ENCODE measurements at regions not wholly inside any gene's neighbourhood (a gene's known extent, or its start where the extent isn't known, plus 50 kb on each side); places are given as distances from the start of the nearest gene placed in this dataset.

DNA sequence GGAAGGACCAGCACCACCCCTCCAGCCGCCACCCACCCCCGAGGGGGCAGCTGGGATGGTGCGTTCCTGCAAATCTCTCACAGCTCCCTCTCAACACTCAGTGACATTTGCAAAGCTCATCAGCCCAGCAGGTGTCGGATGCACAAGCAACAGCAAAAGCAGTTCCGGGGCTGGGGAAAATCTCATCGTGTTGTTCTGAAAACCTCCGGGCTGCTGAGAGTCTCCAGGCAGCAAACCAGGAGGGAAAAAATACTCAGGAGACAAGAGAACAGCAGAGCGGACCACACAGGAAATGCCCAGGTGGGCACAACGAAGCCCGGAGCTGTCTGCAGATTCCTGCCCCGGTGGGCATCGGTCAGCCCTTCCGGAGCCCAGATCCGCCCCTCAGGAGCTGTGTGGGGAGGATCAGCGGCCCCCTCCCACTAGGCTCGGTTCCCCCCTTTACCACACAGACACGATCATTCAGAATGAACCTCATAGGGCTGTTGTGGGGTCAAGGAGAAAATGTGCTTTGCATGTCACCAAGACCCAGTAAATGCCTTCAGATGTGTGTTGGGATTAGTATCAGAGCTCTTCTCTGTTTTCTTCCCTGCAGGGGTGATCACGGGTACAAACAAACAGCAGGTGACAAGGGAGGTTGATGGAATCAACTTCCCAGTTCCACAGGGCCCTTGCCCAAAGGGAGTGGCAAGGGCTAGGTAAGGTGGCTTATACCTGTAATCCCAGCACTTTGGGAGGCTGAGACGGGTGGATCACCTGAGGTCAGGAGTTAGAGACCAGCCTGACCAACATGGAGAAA lies 127.0 kb upstream of the TIAM1 start:
- ATAC-seq (ENCODE audit: low read depth): no peak
- DNase-seq (ENCODE audit: low spot score): no peak
- no peak overlapping the region for H3K4me3 ChIP-seq (ENCODE audit: severe bottlenecking)

DNA sequence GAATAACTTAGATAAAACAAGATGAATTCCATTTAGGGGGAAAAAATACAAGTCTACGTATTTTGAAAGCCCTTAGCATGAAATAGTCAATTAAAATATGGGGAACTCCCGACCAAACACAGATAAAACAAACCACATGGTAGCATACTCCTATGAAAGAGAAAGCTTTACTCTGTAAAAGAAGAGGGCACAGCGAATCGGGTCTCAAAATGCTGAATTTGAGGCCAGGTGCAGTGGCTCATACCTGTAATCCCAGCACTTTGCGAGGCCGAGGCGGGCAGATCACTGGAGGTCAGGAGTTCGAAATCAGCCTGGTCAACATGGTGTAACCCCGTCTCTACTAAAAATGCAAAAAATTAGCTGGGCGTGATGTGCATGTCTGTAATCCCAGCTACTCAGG lies 116.9 kb upstream of the TIAM1 start:
- Histone ChIP-seq H3K27me3 (ENCODE audit: insufficient read depth, poor library complexity, severe bottlenecking) (no peaks in the 10 kb centered on the region), H3K36me3 (ENCODE audit: low read depth) (no peaks in the 10 kb centered on the region), H3K9me3 (ENCODE audit: severe bottlenecking) (no peaks in the 10 kb centered on the region), H3K4me3 (ENCODE audit: severe bottlenecking) (no peak overlapping the region), H3K27ac (ENCODE audit: poor library complexity, severe bottlenecking) (no peak overlapping the region), H3K4me1 (ENCODE audit: insufficient read depth, poor library complexity, severe bottlenecking) (no peaks in the 10 kb centered on the region)
- DNase-seq (ENCODE audit: low spot score) (no peak), ATAC-seq (ENCODE audit: low read depth) (no peak)
- TF ChIP-seq, protein P1, sequence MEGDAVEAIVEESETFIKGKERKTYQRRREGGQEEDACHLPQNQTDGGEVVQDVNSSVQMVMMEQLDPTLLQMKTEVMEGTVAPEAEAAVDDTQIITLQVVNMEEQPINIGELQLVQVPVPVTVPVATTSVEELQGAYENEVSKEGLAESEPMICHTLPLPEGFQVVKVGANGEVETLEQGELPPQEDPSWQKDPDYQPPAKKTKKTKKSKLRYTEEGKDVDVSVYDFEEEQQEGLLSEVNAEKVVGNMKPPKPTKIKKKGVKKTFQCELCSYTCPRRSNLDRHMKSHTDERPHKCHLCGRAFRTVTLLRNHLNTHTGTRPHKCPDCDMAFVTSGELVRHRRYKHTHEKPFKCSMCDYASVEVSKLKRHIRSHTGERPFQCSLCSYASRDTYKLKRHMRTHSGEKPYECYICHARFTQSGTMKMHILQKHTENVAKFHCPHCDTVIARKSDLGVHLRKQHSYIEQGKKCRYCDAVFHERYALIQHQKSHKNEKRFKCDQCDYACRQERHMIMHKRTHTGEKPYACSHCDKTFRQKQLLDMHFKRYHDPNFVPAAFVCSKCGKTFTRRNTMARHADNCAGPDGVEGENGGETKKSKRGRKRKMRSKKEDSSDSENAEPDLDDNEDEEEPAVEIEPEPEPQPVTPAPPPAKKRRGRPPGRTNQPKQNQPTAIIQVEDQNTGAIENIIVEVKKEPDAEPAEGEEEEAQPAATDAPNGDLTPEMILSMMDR (IDR thresholded peaks at IDR 0.05; ENCODE audit: poor library complexity, severe bottlenecking): no peak

More for the DNA sequence above, 127.0 kb upstream of the TIAM1 start:
- H3K4me1 ChIP-seq (ENCODE audit: insufficient read depth, poor library complexity, severe bottlenecking): no peaks in the 10 kb centered on the region
- H3K27me3 ChIP-seq (ENCODE audit: insufficient read depth, poor library complexity, severe bottlenecking): no peaks in the 10 kb centered on the region
- no peaks in the 10 kb centered on the region for H3K9me3 ChIP-seq (ENCODE audit: severe bottlenecking)
- no peaks in the 10 kb centered on the region for H3K36me3 ChIP-seq (ENCODE audit: low read depth)
- TF ChIP-seq, protein P1 (IDR thresholded peaks at IDR 0.05; ENCODE audit: poor library complexity, severe bottlenecking): no peak
- no peak overlapping the region for H3K27ac ChIP-seq (ENCODE audit: poor library complexity, severe bottlenecking)

DNA sequence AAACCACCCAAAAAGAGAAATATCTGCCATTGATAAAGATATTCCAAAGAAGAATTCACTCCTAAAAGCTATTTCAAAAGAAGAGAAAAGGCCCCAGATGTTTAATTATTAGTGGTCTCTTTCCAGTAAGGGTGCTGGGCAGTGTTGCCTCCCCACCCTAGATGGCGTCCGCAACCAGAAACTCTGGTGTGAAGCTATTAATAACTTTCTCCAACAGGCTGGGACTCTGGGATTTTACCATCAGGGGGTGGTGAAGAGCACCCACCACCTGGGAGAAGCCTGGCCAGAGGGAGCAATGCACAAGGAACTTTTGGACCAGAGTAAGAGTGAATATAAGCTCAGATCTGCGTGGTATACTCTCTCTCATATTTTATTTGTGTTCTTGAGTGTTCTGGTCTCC lies 115.4 kb upstream of the TIAM1 start:
- no peak overlapping the region for H3K27ac ChIP-seq (ENCODE audit: poor library complexity, severe bottlenecking)
- H3K27me3 ChIP-seq (ENCODE audit: insufficient read depth, poor library complexity, severe bottlenecking): no peaks in the 10 kb centered on the region
- no peak for ATAC-seq (ENCODE audit: low read depth)
- H3K4me1 ChIP-seq (ENCODE audit: insufficient read depth, poor library complexity, severe bottlenecking): no peaks in the 10 kb centered on the region
- no peak for DNase-seq (ENCODE audit: low spot score)
- TF ChIP-seq, protein P1 (IDR thresholded peaks at IDR 0.05; ENCODE audit: poor library complexity, severe bottlenecking): no peak
- H3K36me3 ChIP-seq (ENCODE audit: low read depth): no peaks in the 10 kb centered on the region
- no peaks in the 10 kb centered on the region for H3K9me3 ChIP-seq (ENCODE audit: severe bottlenecking)
- H3K4me3 ChIP-seq (ENCODE audit: severe bottlenecking): no peak overlapping the region

DNA sequence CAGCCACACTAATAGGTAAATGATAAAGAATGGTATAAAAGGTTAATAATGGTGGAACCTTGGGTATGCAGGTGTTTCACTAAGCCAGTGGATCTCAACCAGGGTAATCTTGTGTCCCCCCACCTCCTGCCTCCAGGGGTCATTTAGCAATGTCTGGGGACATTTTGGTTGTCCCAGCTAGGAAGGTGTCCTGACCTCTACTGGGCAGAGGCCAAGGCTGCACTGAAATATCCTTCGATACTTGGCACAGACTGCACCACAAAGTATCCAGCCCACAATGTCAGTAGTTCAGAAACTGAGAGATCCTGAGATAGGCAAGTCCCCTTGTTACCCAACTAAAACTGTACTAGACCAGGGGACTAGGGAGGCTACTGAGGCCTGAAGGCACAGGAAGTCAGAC lies 113.6 kb upstream of the TIAM1 start:
- Histone ChIP-seq H3K4me1 (ENCODE audit: insufficient read depth, poor library complexity, severe bottlenecking) (no peaks in the 10 kb centered on the region), H3K4me3 (ENCODE audit: severe bottlenecking) (no peak overlapping the region), H3K9me3 (ENCODE audit: severe bottlenecking) (no peaks in the 10 kb centered on the region), H3K36me3 (ENCODE audit: low read depth) (no peaks in the 10 kb centered on the region), H3K27me3 (ENCODE audit: insufficient read depth, poor library complexity, severe bottlenecking) (no peaks in the 10 kb centered on the region), H3K27ac (ENCODE audit: poor library complexity, severe bottlenecking) (no peak overlapping the region)
- ATAC-seq (ENCODE audit: low read depth) (0 out of 3 replicates have a peak, but pooled peaks have one; percentile 27), DNase-seq (ENCODE audit: low spot score) (no peak)
- TF ChIP-seq, protein P1 (IDR thresholded peaks at IDR 0.05; ENCODE audit: poor library complexity, severe bottlenecking): no peak

DNA sequence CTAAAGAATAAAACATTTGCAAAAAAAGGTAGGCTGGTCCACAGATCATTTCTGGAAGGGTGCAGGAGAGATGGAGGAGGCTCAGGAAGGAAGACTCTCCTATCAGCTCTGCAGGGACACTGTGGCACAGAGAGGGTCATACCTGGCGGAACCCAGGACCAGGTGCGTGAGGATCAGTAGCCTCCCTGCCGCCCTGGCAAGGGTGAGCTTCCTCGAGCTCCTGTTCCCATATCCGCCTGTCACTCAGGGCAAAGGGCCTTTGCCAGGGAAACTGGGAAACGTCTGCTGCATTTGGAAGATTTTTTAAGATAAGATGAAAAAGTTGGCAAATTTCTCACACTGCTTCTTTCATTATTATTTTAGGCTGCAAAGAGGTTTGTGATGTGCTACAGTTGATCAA lies 112.1 kb upstream of the TIAM1 start:
- H3K4me1 ChIP-seq (ENCODE audit: insufficient read depth, poor library complexity, severe bottlenecking): no peaks in the 10 kb centered on the region
- H3K27me3 ChIP-seq (ENCODE audit: insufficient read depth, poor library complexity, severe bottlenecking): no peaks in the 10 kb centered on the region
- TF ChIP-seq, protein P1 (IDR thresholded peaks at IDR 0.05; ENCODE audit: poor library complexity, severe bottlenecking): no peak

More for the DNA sequence above, 112.1 kb upstream of the TIAM1 start:
- ATAC-seq (ENCODE audit: low read depth) (no peak), DNase-seq (ENCODE audit: low spot score) (no peak)
- Histone ChIP-seq H3K4me3 (ENCODE audit: severe bottlenecking) (no peak overlapping the region), H3K9me3 (ENCODE audit: severe bottlenecking) (no peaks in the 10 kb centered on the region), H3K27ac (ENCODE audit: poor library complexity, severe bottlenecking) (no peak overlapping the region), H3K36me3 (ENCODE audit: low read depth) (no peaks in the 10 kb centered on the region)

Data from RWPE2 (cell line).